Astrocyte of the spinal cord (primary cell): ENCODE measurements at regions not wholly inside any gene's neighbourhood (a gene's known extent, or its start where the extent isn't known, plus 50 kb on each side); places are given as distances from the start of the nearest gene placed in this dataset.

Source experiments
- DNase-seq: peaks from one replicate; pipeline ENCODE4 v3.0.0; 2011; ENCODE audit warnings: low read depth, low spot score
- H3K4me3 ChIP-seq: 2 replicates; pipeline ENCODE4 v1.5.1; 2011; ENCODE audit warnings: low read depth, mild to moderate bottlenecking, low read length, moderate library complexity
- CTCF ChIP-seq: IDR thresholded peaks from 2 replicates; pipeline ENCODE4 v1.5.1; 2012; ENCODE audit warnings: low read depth, mild to moderate bottlenecking, low read length, inconsistent platforms
- in situ Hi-C: cut with HindIII; loops from 2 replicates; pipeline ENCODE4 v1.10.0; 2017; ENCODE audit warnings: low sequenced_read_pairs

GRCh38 chr2:200137271-200137670 lies 169.2 kb upstream of the SPATS2L start:
- no peak for DNase-seq
- H3K4me3 ChIP-seq: no peak overlapping the region
- TF ChIP-seq CTCF: no peak
- in situ Hi-C loops: no loop called here

GRCh38 chr2:200137691-200138090 lies 168.8 kb upstream of the SPATS2L start:
- no peak for DNase-seq
- H3K4me3 ChIP-seq: no peak overlapping the region
- in situ Hi-C loops: no loop called here
- TF ChIP-seq CTCF: no peak

GRCh38 chr2:200138391-200139124 lies 167.9 kb upstream of the SPATS2L start:
- DNase-seq: peak; percentile 82
- TF ChIP-seq CTCF: no peak
- no peak overlapping the region for H3K4me3 ChIP-seq
- in situ Hi-C loops: no loop called here

GRCh38 chr2:200144571-200144970 lies 161.9 kb upstream of the SPATS2L start:
- in situ Hi-C loops: no loop called here
- DNase-seq: no peak
- no peak overlapping the region for H3K4me3 ChIP-seq
- TF ChIP-seq CTCF: no peak

- no peak for DNase-seq
- TF ChIP-seq CTCF: no peak
- H3K4me3 ChIP-seq: no peak overlapping the region
- in situ Hi-C loops: no loop called here
Observed at GRCh38 chr2:200146501-200146900, 160.0 kb upstream of the SPATS2L start.

- no peak for TF ChIP-seq CTCF
- DNase-seq: no peak
- in situ Hi-C loops: no loop called here
- H3K4me3 ChIP-seq: no peak overlapping the region
Observed at GRCh38 chr2:200147371-200147770, 159.1 kb upstream of the SPATS2L start.
